ENCODE measurements at regions not wholly inside any gene's neighbourhood (a gene's known extent, or its start where the extent isn't known, plus 50 kb on each side); places are given as distances from the start of the nearest gene placed in this dataset.
"Not testable (repeated sequence)": the region's sequence is repeated elsewhere in the genome, so short reads cannot be mapped to it uniquely, and the experiment has no call there.

DNA sequence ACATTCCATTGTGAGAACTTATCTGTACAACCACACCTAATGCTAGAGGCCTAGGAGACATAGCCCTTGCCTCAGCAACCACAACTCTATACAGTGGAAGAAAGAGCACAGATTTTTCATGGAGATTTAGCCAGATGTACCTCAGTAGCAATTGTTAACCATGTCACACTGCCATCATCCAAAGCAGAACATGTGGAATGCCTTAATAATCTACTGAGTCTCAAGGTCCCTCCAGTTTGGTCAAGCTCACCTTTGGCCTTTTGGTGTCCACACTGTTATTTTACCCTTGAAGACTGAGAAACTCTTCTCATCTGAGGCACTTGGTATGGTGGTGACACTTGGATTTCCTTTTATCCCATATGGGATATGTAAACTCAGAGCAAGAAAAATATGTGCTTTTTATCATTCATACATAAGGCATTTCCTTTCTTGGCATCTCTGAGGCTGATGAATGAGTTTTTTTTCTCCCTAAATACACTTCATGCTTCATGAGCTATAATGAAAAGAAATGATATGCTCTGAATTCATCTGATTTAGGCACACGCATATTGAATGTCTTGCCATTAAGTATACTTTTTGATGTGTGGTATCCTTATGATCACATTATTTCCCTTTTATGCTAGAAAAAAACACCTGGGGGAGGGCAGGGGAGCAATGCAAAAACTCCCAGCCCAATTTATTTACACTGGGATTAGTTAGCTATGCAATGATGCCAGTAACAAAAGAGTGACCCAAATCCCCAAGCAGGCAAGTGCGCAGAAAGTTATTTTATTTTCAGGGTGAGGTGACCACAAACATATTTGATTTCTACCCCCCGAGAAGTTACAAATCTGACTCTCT is 63.3 kb upstream of the ME3 start:
- Histone ChIP-seq H3K27me3 (no peaks in the 10 kb centered on the region), H3K4me3 (no peak overlapping the region), H3K36me3 (no peaks in the 10 kb centered on the region), H3K9me3 (no peaks in the 10 kb centered on the region), H3K4me1 (peaks cover 3 to 18% (median 9%) of the 10 kb centered on the region in 4 donors), H3K27ac (no peak overlapping the region)
- TF ChIP-seq EP300 (IDR thresholded peaks at IDR 0.05; ENCODE audit: low read depth) (no peak), POLR2AphosphoS5 (IDR thresholded peaks at IDR 0.05) (no peak), POLR2A (IDR thresholded peaks at IDR 0.05) (no peak)
- TF ChIP-seq, protein P1, sequence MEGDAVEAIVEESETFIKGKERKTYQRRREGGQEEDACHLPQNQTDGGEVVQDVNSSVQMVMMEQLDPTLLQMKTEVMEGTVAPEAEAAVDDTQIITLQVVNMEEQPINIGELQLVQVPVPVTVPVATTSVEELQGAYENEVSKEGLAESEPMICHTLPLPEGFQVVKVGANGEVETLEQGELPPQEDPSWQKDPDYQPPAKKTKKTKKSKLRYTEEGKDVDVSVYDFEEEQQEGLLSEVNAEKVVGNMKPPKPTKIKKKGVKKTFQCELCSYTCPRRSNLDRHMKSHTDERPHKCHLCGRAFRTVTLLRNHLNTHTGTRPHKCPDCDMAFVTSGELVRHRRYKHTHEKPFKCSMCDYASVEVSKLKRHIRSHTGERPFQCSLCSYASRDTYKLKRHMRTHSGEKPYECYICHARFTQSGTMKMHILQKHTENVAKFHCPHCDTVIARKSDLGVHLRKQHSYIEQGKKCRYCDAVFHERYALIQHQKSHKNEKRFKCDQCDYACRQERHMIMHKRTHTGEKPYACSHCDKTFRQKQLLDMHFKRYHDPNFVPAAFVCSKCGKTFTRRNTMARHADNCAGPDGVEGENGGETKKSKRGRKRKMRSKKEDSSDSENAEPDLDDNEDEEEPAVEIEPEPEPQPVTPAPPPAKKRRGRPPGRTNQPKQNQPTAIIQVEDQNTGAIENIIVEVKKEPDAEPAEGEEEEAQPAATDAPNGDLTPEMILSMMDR (IDR thresholded peaks at IDR 0.05), result no peak
- in situ Hi-C loops (cut with MboI; ENCODE audit: low pct_ligation_motif_present in 1 of 4, low pct_unique_long_range_greater_than_20kb in 1 of 4, low sequenced_read_pairs in 3 of 4) (no loop called here), intact Hi-C loops (cut with DNase I; ENCODE audit: low total_unique reads) (no loop called here)
- no peak for DNase-seq
- WGBS, 2 donors (ENCODE audit: low coverage in 1 of 2), result 56 to 62% methylated on average over 3 of the region's 3 CpGs

DNA sequence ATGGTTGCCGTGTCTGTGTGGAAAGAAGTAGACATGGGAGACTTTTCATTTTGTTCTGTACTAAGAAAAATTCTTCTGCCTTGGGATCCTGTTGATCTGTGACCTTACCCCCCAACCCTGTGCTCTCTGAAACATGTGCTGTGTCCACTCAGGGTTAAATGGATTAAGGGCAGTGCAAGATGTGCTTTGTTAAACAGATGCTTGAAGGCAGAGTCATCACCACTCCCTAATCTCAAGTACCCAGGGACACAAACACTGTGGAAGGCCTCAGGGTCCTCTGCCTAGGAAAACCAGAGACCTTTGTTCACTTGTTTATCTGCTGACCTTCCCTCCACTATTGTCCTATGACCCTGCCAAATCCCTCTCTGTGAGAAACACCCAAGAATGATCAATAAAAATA is 60.3 kb upstream of the ME3 start:
- in situ Hi-C loops (cut with MboI; ENCODE audit: low pct_ligation_motif_present in 1 of 4, low pct_unique_long_range_greater_than_20kb in 1 of 4, low sequenced_read_pairs in 3 of 4); H3K27me3 ChIP-seq: not testable (repeated sequence)
- no CpG with 5 or more reads among the region's 1 CpG for WGBS, 2 donors (ENCODE audit: low coverage in 1 of 2)

DNA sequence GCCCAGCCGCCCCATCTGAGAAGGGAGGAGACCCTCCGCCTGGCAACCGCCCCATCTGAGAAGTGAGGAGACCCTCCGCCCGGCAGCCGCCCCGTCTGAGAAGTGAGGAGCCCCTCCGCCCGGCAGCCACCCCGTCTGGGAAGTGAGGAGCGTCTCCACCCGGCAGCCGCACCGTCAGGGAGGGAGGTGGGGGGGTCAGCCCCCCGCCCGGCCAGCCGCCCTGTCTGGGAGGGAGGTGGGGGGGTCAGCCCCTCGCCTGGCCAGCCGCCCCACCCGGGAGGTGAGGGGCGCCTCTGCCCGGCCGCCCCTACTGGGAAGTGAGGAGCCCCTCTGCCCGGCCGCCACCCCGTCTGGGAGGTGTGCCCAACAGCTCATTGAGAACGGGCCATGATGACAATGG is 59.9 kb upstream of the ME3 start:
- intact Hi-C loops (cut with DNase I; ENCODE audit: low total_unique reads); in situ Hi-C loops (cut with MboI; ENCODE audit: low pct_ligation_motif_present in 1 of 4, low pct_unique_long_range_greater_than_20kb in 1 of 4, low sequenced_read_pairs in 3 of 4); H3K4me1 ChIP-seq: not testable (repeated sequence)

More for the DNA sequence above, 60.3 kb upstream of the ME3 start:
- H3K4me3 ChIP-seq; intact Hi-C loops (cut with DNase I; ENCODE audit: low total_unique reads); H3K9me3 ChIP-seq; H3K4me1 ChIP-seq; DNase-seq; H3K27ac ChIP-seq; H3K36me3 ChIP-seq: not testable (repeated sequence)

DNA sequence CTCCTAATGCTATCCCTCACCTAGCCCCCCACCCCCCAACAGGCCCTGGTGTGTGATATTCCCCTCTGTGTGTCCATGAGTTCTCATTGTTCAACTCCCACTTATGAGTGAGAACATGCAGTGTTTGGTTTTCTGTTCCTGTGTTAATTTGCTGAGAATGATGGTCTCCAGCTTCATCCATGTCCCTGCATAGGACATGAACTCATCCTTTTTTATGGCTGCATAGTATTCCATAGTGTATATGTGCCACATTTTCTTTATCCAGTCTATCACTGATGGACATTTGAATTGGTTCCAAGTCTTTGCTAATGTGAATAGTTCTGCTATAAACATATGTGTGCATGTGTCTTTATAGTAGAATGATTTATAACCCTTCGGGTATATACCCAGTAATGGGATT is 57.2 kb upstream of the ME3 start:
- DNase-seq; H3K27me3 ChIP-seq; H3K36me3 ChIP-seq; intact Hi-C loops (cut with DNase I; ENCODE audit: low total_unique reads); H3K27ac ChIP-seq; in situ Hi-C loops (cut with MboI; ENCODE audit: low pct_ligation_motif_present in 1 of 4, low pct_unique_long_range_greater_than_20kb in 1 of 4, low sequenced_read_pairs in 3 of 4); H3K4me1 ChIP-seq; H3K4me3 ChIP-seq; H3K9me3 ChIP-seq: not testable (repeated sequence)
- 100% methylated on average over 1 of the region's 1 CpG for WGBS, 2 donors (ENCODE audit: low coverage in 1 of 2)

More for the DNA sequence above, 59.9 kb upstream of the ME3 start:
- not testable (repeated sequence) for H3K36me3 ChIP-seq, H3K4me3 ChIP-seq, H3K27ac ChIP-seq, DNase-seq, H3K9me3 ChIP-seq, H3K27me3 ChIP-seq
- WGBS, 2 donors (ENCODE audit: low coverage in 1 of 2), result 97% methylated on average over 18 of the region's 27 CpGs; no CpG with 5 or more reads in 1 of the 2 donors

DNA sequence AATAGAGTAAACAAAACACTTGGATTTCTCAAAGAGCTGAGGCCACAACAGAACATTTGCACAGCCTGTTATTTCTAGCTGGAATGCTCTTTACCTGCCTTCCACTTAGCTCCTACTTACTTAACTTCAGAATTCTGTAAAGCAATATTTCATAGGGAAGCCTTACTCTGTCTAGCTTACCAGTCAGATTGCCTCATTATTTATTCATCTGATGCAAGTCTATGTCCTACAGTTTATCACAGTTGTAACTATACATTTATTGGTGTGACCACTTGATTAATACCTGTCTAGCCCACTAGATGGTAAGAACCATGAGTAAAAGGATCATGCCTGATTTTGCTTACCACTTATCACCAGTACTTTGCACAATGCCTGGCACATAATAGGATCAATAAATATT is 56.1 kb upstream of the ME3 start:
- intact Hi-C loops (cut with DNase I; ENCODE audit: low total_unique reads), result no loop called here
- in situ Hi-C loops (cut with MboI; ENCODE audit: low pct_ligation_motif_present in 1 of 4, low pct_unique_long_range_greater_than_20kb in 1 of 4, low sequenced_read_pairs in 3 of 4), result no loop called here
- TF ChIP-seq POLR2A (IDR thresholded peaks at IDR 0.05), result no peak
- no peak for TF ChIP-seq EP300 (IDR thresholded peaks at IDR 0.05; ENCODE audit: low read depth)
- no peak for TF ChIP-seq POLR2AphosphoS5 (IDR thresholded peaks at IDR 0.05)
- TF ChIP-seq, protein P1 (IDR thresholded peaks at IDR 0.05), result no peak

More for the DNA sequence above, 56.1 kb upstream of the ME3 start:
- Histone ChIP-seq H3K4me1 (no peaks in the 10 kb centered on the region), H3K36me3 (no peaks in the 10 kb centered on the region), H3K27me3 (no peaks in the 10 kb centered on the region), H3K9me3 (no peaks in the 10 kb centered on the region), H3K4me3 (no peak overlapping the region), H3K27ac (no peak overlapping the region)
- no peak for DNase-seq

All from transverse colon (tissue), 4 donors.